ENCODE measurements at regions not wholly inside any gene's neighbourhood (a gene's known extent, or its start where the extent isn't known, plus 50 kb on each side); places are given as distances from the start of the nearest gene placed in this dataset.

- Mint-ChIP-seq H3K4me1 (no peaks in the 10 kb centered on the region), H3K9me3 (peaks cover 1% of the 10 kb centered on the region), H3K4me3 (no peak overlapping the region), H3K27ac (ENCODE audit: low read depth) (no peak overlapping the region), H3K36me3 (ENCODE audit: insufficient read depth) (no peaks in the 10 kb centered on the region), H3K27me3 (no peaks in the 10 kb centered on the region)
- no peak for ATAC-seq (replicated peaks; ENCODE audit: extremely low read depth, poor library complexity, severe bottlenecking)
- no peak for DNase-seq (ENCODE audit: low spot score in 2 of 2)
Observed at GRCh38 chr17:70869402-70870085, 700.2 kb downstream of the KCNJ2 start.

DNA sequence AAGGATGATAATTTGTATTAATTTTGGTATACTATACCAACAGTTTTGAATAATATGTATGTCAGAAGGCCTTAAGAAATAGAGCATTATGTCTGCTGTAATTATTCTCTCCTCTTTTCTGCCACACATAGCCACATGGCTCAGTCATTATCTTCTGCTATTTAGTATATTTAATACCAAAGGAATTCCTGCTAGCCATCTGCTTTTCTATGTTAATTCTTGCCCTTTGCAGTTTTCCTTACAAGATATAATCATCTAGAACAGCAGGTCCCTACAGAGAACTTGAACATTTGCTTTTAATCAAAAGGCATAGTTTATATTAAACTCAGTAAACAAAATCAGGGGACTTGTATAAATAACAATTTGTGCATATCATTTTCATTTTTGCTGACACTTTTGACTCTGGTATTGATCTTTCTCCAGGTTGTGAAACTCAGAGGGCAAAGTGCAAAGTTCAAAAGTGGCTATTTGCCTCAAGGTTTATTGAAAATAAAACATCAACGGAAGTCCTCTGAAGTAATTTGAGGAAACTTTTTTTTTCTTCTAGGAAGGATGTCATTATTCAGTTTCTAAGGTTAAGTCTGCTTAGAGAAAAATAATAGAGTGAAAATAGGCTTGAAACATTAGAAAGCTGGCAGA lies 702.0 kb downstream of the KCNJ2 start:
- no peak for DNase-seq (ENCODE audit: low spot score in 2 of 2)
- H3K9me3 Mint-ChIP-seq = peaks cover 5% of the 10 kb centered on the region
- ATAC-seq (replicated peaks; ENCODE audit: extremely low read depth, poor library complexity, severe bottlenecking) = no peak
- H3K36me3 Mint-ChIP-seq (ENCODE audit: insufficient read depth) = no peaks in the 10 kb centered on the region
- no peaks in the 10 kb centered on the region for H3K4me1 Mint-ChIP-seq
- no peak overlapping the region for H3K27ac Mint-ChIP-seq (ENCODE audit: low read depth)
- H3K27me3 Mint-ChIP-seq = no peaks in the 10 kb centered on the region
- H3K4me3 Mint-ChIP-seq = no peak overlapping the region

- H3K4me3 Mint-ChIP-seq = no peak overlapping the region
- H3K9me3 Mint-ChIP-seq = peaks cover 9% of the 10 kb centered on the region
- no peaks in the 10 kb centered on the region for H3K36me3 Mint-ChIP-seq (ENCODE audit: insufficient read depth)
- no peak for ATAC-seq (replicated peaks; ENCODE audit: extremely low read depth, poor library complexity, severe bottlenecking)
- no peak overlapping the region for H3K27ac Mint-ChIP-seq (ENCODE audit: low read depth)
- no peaks in the 10 kb centered on the region for H3K4me1 Mint-ChIP-seq
- no peak for DNase-seq (ENCODE audit: low spot score in 2 of 2)
- H3K27me3 Mint-ChIP-seq = no peaks in the 10 kb centered on the region
Observed at GRCh38 chr17:70872103-70872502, 702.8 kb downstream of the KCNJ2 start.

- no peak for ATAC-seq (replicated peaks; ENCODE audit: extremely low read depth, poor library complexity, severe bottlenecking)
- no peaks in the 10 kb centered on the region for H3K4me1 Mint-ChIP-seq
Observed at GRCh38 chr17:70875729-70876310, 706.5 kb downstream of the KCNJ2 start.

DNA sequence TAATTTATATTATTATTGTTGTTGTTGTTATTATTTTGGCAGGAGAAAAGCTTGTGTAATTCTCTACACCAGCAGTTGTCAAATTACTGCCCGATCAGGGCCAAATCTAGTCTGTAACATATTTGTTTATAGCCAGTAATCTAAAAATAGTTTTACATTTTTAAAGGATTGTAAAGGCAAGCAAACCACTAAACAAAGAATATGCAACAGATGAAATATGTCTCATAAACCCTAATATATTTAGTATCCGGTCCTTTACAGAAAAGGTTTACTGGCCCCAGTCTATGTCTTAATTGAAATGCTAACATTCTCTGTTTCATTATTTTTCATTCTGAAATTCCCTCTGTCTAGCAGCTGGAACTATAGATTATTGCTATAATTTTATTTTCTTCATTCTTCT lies 709.5 kb downstream of the KCNJ2 start:
- Mint-ChIP-seq H3K4me1 (no peaks in the 10 kb centered on the region), H3K27me3 (no peaks in the 10 kb centered on the region), H3K4me3 (no peak overlapping the region), H3K36me3 (ENCODE audit: insufficient read depth) (no peaks in the 10 kb centered on the region), H3K9me3 (peaks cover 32% of the 10 kb centered on the region), H3K27ac (ENCODE audit: low read depth) (no peak overlapping the region)
- no peak for DNase-seq (ENCODE audit: low spot score in 2 of 2)
- ATAC-seq (replicated peaks; ENCODE audit: extremely low read depth, poor library complexity, severe bottlenecking) = no peak

More at GRCh38 chr17:70875729-70876310, 706.5 kb downstream of the KCNJ2 start:
- peaks cover 11% of the 10 kb centered on the region for H3K9me3 Mint-ChIP-seq
- H3K27me3 Mint-ChIP-seq = no peaks in the 10 kb centered on the region
- H3K36me3 Mint-ChIP-seq (ENCODE audit: insufficient read depth) = no peaks in the 10 kb centered on the region
- H3K4me3 Mint-ChIP-seq = no peak overlapping the region
- no peak overlapping the region for H3K27ac Mint-ChIP-seq (ENCODE audit: low read depth)
- DNase-seq (ENCODE audit: low spot score in 2 of 2) = no peak

DNA sequence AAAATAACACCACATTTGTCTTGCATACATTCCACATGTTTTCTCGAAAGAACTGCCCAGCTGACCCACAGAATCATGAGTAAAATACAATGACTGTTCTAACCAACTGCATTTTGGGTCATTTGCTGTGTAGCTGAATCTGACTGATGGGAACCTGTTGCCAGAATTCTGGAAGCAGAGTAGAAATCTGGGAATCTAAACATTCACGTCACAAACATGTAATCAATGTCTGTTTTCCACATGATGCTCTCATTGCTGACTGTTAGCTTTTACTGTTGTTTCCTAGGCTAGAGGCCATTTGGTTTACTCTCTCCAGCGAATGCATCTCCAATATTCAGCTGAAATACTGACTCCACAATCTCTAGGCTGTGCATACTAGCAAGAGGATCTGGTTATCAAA lies 710.1 kb downstream of the KCNJ2 start:
- no peaks in the 10 kb centered on the region for H3K27me3 Mint-ChIP-seq
- DNase-seq (ENCODE audit: low spot score in 2 of 2) = no peak
- no peak overlapping the region for H3K27ac Mint-ChIP-seq (ENCODE audit: low read depth)
- H3K4me1 Mint-ChIP-seq = no peaks in the 10 kb centered on the region
- no peak overlapping the region for H3K4me3 Mint-ChIP-seq
- no peaks in the 10 kb centered on the region for H3K36me3 Mint-ChIP-seq (ENCODE audit: insufficient read depth)
- ATAC-seq (replicated peaks; ENCODE audit: extremely low read depth, poor library complexity, severe bottlenecking) = no peak
- peaks cover 33% of the 10 kb centered on the region for H3K9me3 Mint-ChIP-seq

- H3K9me3 Mint-ChIP-seq = peaks cover 30% of the 10 kb centered on the region
- ATAC-seq (replicated peaks; ENCODE audit: extremely low read depth, poor library complexity, severe bottlenecking) (no peak), DNase-seq (ENCODE audit: low spot score in 2 of 2) (no peak)
- no peaks in the 10 kb centered on the region for H3K36me3 Mint-ChIP-seq (ENCODE audit: insufficient read depth)
- H3K27ac Mint-ChIP-seq (ENCODE audit: low read depth) = no peak overlapping the region
- H3K27me3 Mint-ChIP-seq = no peaks in the 10 kb centered on the region
- H3K4me1 Mint-ChIP-seq = no peaks in the 10 kb centered on the region
- no peak overlapping the region for H3K4me3 Mint-ChIP-seq
Observed at GRCh38 chr17:70881093-70881492, 711.8 kb downstream of the KCNJ2 start.

DNA sequence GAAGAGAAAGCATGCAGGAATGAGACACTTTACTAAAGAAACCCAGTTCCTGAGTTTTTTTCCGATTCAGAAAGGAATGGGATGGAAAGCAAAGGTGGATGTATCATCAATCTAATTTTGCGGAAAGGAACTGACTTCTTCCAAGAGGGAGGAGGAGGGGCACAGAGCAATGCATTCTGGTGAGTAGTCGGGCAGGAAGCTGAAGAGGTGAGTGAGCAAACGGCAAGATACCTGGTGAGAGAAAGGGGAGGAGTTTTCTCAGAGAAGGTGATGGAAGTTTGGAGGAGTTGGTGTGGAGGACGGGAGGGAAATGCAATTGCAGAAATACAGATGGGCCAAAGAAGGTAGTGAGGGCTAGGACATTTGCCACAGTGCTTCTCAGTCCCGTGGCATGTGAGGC lies 713.2 kb downstream of the KCNJ2 start:
- no peaks in the 10 kb centered on the region for H3K27me3 Mint-ChIP-seq
- ATAC-seq (replicated peaks; ENCODE audit: extremely low read depth, poor library complexity, severe bottlenecking) = no peak
- H3K4me1 Mint-ChIP-seq = no peaks in the 10 kb centered on the region
- H3K9me3 Mint-ChIP-seq = peaks cover 30% of the 10 kb centered on the region
- H3K4me3 Mint-ChIP-seq = no peak overlapping the region
- H3K36me3 Mint-ChIP-seq (ENCODE audit: insufficient read depth) = no peaks in the 10 kb centered on the region
- H3K27ac Mint-ChIP-seq (ENCODE audit: low read depth) = no peak overlapping the region
- no peak for DNase-seq (ENCODE audit: low spot score in 2 of 2)

DNA sequence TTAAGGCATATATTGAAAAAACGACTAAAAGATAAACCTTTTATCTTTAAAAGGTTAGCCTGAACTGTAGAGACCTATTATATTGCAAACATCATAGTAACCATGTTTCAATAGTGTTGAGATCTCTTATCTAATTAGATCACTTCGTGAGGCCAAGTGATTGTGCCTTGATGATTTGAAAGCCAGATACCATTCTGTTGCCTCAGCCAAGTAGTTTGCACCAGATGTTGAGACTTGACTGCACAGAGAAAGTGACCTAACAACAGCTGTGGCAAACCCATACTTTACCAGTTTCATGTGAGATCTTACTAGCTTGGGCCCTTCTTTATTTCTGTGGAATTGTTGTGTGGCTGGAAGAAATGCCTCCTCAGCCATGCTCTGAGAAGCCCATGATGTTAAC lies 717.3 kb downstream of the KCNJ2 start:
- no peak for DNase-seq (ENCODE audit: low spot score in 2 of 2)
- H3K4me1 Mint-ChIP-seq = no peaks in the 10 kb centered on the region
- no peaks in the 10 kb centered on the region for H3K27me3 Mint-ChIP-seq
- peaks cover 24% of the 10 kb centered on the region for H3K9me3 Mint-ChIP-seq
- ATAC-seq (replicated peaks; ENCODE audit: extremely low read depth, poor library complexity, severe bottlenecking) = no peak
- no peak overlapping the region for H3K4me3 Mint-ChIP-seq
- no peaks in the 10 kb centered on the region for H3K36me3 Mint-ChIP-seq (ENCODE audit: insufficient read depth)
- H3K27ac Mint-ChIP-seq (ENCODE audit: low read depth) = no peak overlapping the region

DNA sequence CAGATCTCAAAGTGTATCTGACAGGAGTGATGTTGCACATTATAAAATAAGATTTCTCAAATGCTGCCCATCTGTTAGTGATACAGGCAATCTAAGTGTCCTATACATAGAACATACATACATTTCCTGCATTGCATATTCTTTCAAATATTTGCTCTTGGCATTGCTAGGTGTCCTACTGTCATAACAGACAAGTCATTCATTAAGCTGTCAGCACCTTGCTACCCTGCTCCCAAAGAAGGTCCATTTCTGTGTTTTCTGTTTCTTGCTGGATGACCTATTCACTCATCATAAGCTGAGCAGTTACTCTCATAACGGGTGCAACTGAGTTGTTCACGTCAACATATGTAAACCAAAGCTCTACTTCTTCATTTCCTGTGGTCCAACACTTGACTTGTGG lies 719.0 kb downstream of the KCNJ2 start:
- Mint-ChIP-seq H3K9me3 (peaks cover 12% of the 10 kb centered on the region), H3K4me1 (no peaks in the 10 kb centered on the region), H3K27me3 (no peaks in the 10 kb centered on the region), H3K4me3 (no peak overlapping the region), H3K36me3 (ENCODE audit: insufficient read depth) (no peaks in the 10 kb centered on the region), H3K27ac (ENCODE audit: low read depth) (no peak overlapping the region)
- ATAC-seq (replicated peaks; ENCODE audit: extremely low read depth, poor library complexity, severe bottlenecking) = no peak
- no peak for DNase-seq (ENCODE audit: low spot score in 2 of 2)

GRCh38 chr17:70891306-70891705 lies 722.0 kb downstream of the KCNJ2 start:
- H3K36me3 Mint-ChIP-seq (ENCODE audit: insufficient read depth) = no peaks in the 10 kb centered on the region
- no peak for ATAC-seq (replicated peaks; ENCODE audit: extremely low read depth, poor library complexity, severe bottlenecking)
- H3K9me3 Mint-ChIP-seq = peaks cover 10% of the 10 kb centered on the region
- no peak overlapping the region for H3K27ac Mint-ChIP-seq (ENCODE audit: low read depth)
- no peak for DNase-seq (ENCODE audit: low spot score in 2 of 2)
- H3K4me1 Mint-ChIP-seq = no peaks in the 10 kb centered on the region
- H3K27me3 Mint-ChIP-seq = no peaks in the 10 kb centered on the region
- H3K4me3 Mint-ChIP-seq = no peak overlapping the region

- H3K27ac Mint-ChIP-seq (ENCODE audit: low read depth) = no peak overlapping the region
- H3K4me3 Mint-ChIP-seq = no peak overlapping the region
- H3K4me1 Mint-ChIP-seq = no peaks in the 10 kb centered on the region
- H3K36me3 Mint-ChIP-seq (ENCODE audit: insufficient read depth) = no peaks in the 10 kb centered on the region
- no peaks in the 10 kb centered on the region for H3K27me3 Mint-ChIP-seq
- DNase-seq (ENCODE audit: low spot score in 2 of 2) (no peak), ATAC-seq (replicated peaks; ENCODE audit: extremely low read depth, poor library complexity, severe bottlenecking) (no peak)
- peaks cover 12% of the 10 kb centered on the region for H3K9me3 Mint-ChIP-seq
Observed at GRCh38 chr17:70892527-70892926, 723.2 kb downstream of the KCNJ2 start.

DNA sequence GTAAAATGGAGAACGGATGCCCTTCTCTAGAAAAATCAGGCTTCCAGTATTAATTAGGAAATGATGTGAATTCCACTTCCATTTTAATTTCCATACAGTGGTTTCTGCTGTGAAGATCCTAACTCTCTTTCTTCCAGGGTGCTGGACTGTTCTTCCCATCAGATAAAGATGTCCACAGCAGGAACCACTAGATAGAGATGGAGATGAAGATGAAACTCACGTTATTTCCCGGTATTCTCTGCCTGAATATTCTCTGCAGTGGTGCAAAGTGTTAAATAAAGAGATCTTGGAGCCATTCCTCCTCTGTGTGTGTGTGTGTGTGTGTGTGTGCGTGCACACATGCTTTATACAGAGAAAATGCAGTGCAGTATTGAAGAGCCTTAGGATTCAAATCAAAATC lies 727.5 kb downstream of the KCNJ2 start:
- H3K9me3 Mint-ChIP-seq = peaks cover 22% of the 10 kb centered on the region
- no peaks in the 10 kb centered on the region for H3K36me3 Mint-ChIP-seq (ENCODE audit: insufficient read depth)
- ATAC-seq (replicated peaks; ENCODE audit: extremely low read depth, poor library complexity, severe bottlenecking) (no peak), DNase-seq (ENCODE audit: low spot score in 2 of 2) (no peak)
- no peak overlapping the region for H3K27ac Mint-ChIP-seq (ENCODE audit: low read depth)
- H3K4me3 Mint-ChIP-seq = no peak overlapping the region
- H3K27me3 Mint-ChIP-seq = no peaks in the 10 kb centered on the region
- H3K4me1 Mint-ChIP-seq = no peaks in the 10 kb centered on the region
